GM12872 (cell line): ENCODE measurements at regions not wholly inside any gene's neighbourhood (a gene's known extent, or its start where the extent isn't known, plus 50 kb on each side); places are given as distances from the start of the nearest gene placed in this dataset.

Experiments used
- TF ChIP-seq, protein P1 (sequence below): IDR thresholded peaks from 3 replicates; pipeline ENCODE4 v1.5.1; 2011; ENCODE audit warnings: low read depth, mild to moderate bottlenecking, low read length, moderate library complexity; ENCODE audit not compliant: insufficient read depth

DNA sequence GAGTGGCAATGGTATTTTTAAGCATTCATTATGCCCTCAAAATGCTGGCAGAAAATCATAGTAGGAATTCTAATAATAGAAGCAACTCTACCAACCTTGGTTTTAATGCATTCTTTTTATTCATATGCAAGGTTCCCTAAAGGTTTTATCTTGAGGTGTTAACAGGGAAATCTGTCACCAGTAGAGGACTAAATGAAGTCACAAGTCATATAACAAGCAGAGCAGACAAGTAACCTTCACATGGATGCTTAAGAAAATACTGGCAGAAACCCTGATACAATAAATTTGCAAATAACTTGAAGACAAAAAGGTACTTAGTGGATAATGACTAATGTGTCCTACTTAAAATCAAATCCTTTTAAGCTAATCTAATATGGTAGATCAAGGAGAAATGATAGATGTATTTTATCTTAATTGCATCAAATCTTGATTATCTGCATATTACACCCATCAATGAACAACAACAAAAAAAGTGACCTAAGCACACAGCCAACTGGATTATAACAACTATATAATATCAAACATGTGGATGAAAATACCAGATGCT is 73.3 kb downstream of the RFC3 start:
- TF ChIP-seq, protein P1, sequence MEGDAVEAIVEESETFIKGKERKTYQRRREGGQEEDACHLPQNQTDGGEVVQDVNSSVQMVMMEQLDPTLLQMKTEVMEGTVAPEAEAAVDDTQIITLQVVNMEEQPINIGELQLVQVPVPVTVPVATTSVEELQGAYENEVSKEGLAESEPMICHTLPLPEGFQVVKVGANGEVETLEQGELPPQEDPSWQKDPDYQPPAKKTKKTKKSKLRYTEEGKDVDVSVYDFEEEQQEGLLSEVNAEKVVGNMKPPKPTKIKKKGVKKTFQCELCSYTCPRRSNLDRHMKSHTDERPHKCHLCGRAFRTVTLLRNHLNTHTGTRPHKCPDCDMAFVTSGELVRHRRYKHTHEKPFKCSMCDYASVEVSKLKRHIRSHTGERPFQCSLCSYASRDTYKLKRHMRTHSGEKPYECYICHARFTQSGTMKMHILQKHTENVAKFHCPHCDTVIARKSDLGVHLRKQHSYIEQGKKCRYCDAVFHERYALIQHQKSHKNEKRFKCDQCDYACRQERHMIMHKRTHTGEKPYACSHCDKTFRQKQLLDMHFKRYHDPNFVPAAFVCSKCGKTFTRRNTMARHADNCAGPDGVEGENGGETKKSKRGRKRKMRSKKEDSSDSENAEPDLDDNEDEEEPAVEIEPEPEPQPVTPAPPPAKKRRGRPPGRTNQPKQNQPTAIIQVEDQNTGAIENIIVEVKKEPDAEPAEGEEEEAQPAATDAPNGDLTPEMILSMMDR: no peak

DNA sequence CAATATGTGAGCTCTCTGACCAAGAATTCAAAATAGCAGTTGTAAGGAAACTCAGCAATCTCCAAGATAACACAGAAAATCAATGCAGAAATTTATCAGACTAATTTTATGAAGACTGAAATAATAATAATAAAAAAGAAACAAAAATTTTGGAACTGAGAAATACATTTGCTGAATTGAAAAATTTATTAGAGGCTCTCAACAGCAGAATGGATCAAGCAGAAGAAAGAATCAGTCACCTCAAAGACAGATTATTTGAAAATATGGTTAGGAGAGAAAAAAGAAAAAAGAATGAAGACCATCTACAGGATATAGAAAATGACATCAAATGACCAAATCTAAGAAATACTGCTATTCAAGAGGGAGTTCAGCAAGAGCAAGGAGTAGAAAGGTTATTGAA is 75.6 kb downstream of the RFC3 start:
- TF ChIP-seq, protein P1: no peak

- TF ChIP-seq, protein P1: no peak
These were observed 86.5 kb downstream of the RFC3 start for GRCh38 chr13:33904431-33904830.

DNA sequence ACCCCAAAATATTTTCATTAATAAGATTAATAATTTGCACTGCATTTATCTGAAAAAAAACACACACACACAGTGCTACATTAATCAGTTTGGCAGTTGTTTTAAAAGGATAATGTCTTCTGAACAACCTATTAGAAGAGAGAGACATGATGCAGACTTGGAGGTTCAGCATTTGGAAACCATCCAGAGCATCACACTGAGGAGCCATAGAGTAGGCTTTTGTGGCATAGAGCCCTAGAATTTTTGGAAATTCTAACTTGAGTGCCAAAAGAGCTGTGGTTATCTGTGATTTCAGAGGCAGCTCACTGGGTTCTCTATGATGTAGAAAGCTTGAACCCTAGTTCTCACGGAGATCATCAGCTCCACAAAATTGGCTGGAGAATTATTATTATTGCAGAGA is 90.2 kb downstream of the RFC3 start:
- TF ChIP-seq, protein P1: no peak

GRCh38 chr13:33910255-33910654 is 92.3 kb downstream of the RFC3 start:
- TF ChIP-seq, protein P1: no peak

DNA sequence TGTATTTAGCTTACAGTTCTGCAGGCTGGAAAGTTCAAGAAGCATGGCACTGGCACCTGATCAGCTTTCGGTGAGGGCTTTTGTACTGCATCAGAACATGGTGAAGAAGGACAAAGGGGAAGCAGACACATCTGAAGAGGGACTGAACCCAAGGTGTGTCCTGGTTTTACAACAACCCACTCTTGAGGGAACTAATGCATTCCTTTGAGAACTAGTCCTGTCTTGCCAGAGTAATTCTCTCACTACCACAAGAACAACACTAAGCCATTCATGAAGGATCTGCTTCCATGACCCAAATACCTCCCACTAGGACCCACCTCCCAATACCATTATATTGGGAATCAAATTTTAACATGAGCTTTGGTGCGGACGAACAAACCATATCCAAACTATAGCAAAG is 93.6 kb downstream of the RFC3 start:
- TF ChIP-seq, protein P1: no peak

DNA sequence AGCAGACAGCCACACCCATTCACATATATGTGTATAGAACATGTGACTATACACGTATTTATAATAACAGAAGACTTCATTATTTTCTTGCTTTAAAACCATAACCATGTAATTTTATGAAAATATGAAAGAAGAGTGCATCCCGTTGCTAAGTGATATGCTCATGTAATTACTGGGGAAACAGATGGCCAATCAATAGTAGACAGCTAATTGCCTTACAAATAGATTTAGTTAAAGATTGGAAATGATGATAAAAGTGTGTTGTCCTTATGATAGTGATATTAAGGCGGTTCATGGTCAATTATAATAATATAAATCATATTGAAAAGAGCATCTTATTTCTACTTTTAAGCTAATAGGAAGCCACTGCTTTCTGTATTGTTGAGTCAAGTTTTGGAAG is 95.9 kb downstream of the RFC3 start:
- TF ChIP-seq, protein P1: no peak

DNA sequence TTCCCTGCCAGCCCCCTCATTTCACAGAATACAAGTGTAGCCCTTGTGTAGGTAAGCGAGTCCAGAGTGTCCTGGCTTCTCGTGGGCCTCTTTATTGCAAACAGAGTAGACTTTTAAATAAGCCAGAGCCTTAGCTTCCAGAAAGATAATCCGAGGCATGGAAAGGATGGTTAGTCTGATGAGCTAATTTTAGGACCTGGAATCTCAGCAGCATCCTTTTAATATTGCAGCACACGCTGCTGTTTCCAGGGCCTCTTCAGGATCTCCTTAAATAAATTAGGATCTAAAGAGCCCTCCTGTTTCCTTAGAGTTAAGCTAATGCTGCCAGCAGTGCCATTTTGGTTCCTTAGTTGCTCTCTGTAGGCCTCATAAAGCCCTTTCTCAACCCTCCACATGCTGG is 99.2 kb downstream of the RFC3 start:
- TF ChIP-seq, protein P1: no peak
